GM10248 (cell line): ENCODE measurements at regions not wholly inside any gene's neighbourhood (a gene's known extent, or its start where the extent isn't known, plus 50 kb on each side); places are given as distances from the start of the nearest gene placed in this dataset.

Experiments
- CTCF ChIA-PET: fragments of 300-600 bp; sonication (Branson Sonifier 250); formaldehyde crosslinking; extraction: SDS; loops from one replicate; lab custom pipeline; 2021; ENCODE audit warnings: antibody characterized with exemption; lab: Yijun Ruan, JAX
- POLR2A ChIA-PET: fragments of 350-650 bp; sonication (Branson Sonifier 250); formaldehyde crosslinking; extraction: SDS; loops from one replicate; lab custom pipeline; 2020; ENCODE audit warnings: antibody characterized with exemption; lab: Yijun Ruan, JAX
- DNase-seq: peaks from one replicate; pipeline ENCODE4 v3.0.0; 2012; ENCODE audit errors: extremely low spot score
- CTCF ChIP-seq: IDR thresholded peaks from 2 replicates; pipeline ENCODE4 v1.5.1; 2012; ENCODE audit warnings: mild to moderate bottlenecking, low read depth; ENCODE audit errors: extremely low read depth, missing control alignments, control extremely low read depth

GRCh38 chr1:79660129-79660528 is 653.6 kb upstream of the ADGRL4 start:
- POLR2A ChIA-PET = no interaction called here
- no peak for TF ChIP-seq CTCF
- no peak for DNase-seq
- CTCF ChIA-PET = no interaction called here

- CTCF ChIA-PET = no interaction called here
These were observed 651.6 kb upstream of the ADGRL4 start for GRCh38 chr1:79657951-79658658.

GRCh38 chr1:79655876-79656275 is 649.3 kb upstream of the ADGRL4 start:
- no peak for TF ChIP-seq CTCF
- ChIA-PET CTCF (no interaction called here), POLR2A (no interaction called here)
- DNase-seq = no peak

More at GRCh38 chr1:79657951-79658658, 651.6 kb upstream of the ADGRL4 start:
- POLR2A ChIA-PET = no interaction called here
- no peak for TF ChIP-seq CTCF
- DNase-seq = no peak

GRCh38 chr1:79652426-79652825 is 645.9 kb upstream of the ADGRL4 start:
- CTCF ChIA-PET = no interaction called here
- POLR2A ChIA-PET = no interaction called here
- TF ChIP-seq CTCF = no peak
- DNase-seq = no peak

DNA sequence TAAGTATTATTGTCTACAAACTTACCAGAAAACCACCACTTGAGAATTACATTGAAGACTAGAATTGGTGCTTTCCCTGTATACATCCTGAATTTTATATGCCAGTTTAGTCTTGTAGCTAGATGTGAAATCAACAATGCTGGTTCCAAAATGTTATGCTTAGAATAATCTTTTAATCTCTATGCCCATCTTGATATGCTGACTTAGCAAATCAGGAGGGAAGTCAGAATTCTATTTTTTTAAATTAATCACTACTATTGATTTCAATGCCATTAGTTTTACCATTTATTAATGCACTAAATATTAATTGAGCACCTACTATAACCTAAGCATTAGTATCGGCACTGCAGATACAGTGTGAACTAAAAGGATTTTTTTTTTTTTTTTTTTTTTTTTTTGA is 641.6 kb upstream of the ADGRL4 start:
- DNase-seq = no peak
- TF ChIP-seq CTCF = no peak
- ChIA-PET POLR2A (no interaction called here), CTCF (no interaction called here)

DNA sequence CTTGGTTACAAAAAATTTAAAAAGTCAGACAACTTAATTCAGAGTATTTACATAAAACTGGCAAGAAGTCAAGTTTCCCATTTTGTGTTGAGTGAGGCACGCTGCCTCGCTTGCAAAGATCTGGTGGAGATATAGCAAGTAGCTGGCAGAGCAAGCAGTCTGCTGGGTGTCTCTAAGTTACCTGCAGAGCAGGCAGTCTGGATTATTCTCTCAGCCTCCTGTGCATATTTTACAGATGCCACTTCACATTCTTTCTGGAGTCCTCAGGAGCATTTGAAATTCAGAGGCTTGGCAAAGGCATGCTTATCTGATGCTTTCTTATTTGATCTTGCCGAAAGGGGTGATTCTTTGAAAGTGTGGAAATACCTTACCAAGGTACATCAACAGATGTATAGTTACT is 640.4 kb upstream of the ADGRL4 start:
- ChIA-PET CTCF (no interaction called here), POLR2A (no interaction called here)
- no peak for TF ChIP-seq CTCF
- no peak for DNase-seq
